HG02798 (cell line): ENCODE measurements at regions not wholly inside any gene's neighbourhood (a gene's known extent, or its start where the extent isn't known, plus 50 kb on each side); places are given as distances from the start of the nearest gene placed in this dataset.
"Not testable (repeated sequence)": the region's sequence is repeated elsewhere in the genome, so short reads cannot be mapped to it uniquely, and the experiment has no call there.

Experiments used
- ATAC-seq: cut with Tn5 transposase; IDR thresholded peaks from one replicate; pipeline ENCODE4 v1.9.1; 2021; ENCODE audit warnings: mild to moderate bottlenecking; ENCODE audit not compliant: unreplicated experiment, poor library complexity

DNA sequence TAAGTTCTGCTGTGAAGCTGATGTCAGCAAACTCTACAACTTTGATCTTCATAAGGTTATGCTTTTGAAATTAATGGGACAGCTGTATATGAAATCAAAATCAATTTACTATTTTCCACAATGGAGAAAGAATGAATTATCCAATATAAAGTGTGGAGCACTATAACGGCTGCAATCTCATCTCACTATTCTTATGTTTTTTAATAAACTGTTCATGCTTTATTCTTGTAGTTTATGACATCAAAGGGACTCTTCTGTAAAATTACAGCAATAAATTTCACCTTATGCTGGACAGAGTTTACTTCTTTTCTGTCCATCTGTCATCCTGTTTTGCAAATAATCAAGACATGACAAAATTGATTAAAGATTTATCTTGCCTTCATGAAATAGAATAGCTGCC, 192.5 kb downstream of the TECRL start:
- ATAC-seq: no peak

DNA sequence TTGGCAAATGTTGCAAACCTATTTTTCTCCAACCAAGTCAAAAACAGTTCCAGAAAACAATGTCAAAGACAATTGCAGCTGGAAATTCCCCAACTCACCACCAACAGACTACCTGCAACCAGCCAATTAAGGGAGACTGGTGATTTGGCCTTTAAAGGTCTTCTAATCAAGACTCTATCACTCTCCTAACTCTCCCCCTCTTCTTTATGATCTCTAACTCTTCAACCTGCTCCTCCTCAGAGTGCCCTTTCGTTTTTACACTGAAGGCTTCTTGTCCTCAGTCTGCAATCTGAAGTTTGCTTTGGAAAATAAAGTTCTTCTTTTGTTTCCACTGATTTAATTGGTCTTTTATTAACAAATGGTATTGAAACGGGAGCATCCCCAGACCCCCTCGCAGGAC, 203.9 kb downstream of the TECRL start:
- ATAC-seq: no peak

DNA sequence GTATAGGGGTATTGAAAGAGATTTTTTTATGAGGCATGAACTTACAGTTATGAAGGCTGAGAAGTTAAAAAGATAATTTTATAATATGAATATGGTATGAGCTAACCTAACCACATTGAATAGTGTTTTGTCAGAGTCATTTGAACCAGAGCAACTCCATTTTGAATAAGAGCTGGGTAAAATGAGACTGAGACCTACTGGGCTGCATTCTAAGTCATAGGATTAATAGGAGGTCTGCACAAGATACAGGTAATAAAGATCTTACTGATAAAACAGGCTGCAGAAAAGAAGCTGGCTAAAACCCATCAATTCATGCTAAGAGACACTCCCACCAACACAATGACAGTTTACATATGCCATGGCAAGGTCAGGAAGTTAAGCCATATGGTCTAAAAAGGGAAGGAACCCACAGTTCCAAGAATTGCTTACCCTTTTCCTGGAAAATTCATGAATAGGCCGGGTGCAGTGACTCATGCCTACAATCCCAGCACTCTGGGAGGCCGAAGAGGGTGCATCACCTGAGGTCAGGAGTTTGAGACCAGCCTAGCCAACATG, 209.2 kb downstream of the TECRL start:
- ATAC-seq: no peak

DNA sequence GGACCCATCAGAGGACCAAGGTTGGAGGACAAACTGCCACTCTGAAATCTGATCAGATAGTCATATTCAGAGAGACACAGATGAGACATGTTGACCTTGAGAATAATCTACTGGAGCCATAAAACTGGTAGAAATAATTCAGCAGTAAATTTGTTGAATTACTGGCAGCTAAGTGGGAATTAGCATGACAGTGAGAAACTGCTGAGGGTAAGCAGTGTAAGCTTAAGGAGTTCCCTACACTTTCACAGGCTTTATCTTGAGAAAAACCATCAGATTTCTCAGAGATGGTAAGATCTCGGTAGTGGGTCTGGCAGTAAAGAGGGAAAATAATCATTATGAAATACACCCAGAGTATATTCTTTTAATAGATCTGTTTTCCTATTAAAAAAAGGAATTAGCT, 213.7 kb downstream of the TECRL start:
- no peak for ATAC-seq

- no peak for ATAC-seq
Measured at GRCh38 chr4:64192731-64193412, 216.4 kb downstream of the TECRL start.

DNA sequence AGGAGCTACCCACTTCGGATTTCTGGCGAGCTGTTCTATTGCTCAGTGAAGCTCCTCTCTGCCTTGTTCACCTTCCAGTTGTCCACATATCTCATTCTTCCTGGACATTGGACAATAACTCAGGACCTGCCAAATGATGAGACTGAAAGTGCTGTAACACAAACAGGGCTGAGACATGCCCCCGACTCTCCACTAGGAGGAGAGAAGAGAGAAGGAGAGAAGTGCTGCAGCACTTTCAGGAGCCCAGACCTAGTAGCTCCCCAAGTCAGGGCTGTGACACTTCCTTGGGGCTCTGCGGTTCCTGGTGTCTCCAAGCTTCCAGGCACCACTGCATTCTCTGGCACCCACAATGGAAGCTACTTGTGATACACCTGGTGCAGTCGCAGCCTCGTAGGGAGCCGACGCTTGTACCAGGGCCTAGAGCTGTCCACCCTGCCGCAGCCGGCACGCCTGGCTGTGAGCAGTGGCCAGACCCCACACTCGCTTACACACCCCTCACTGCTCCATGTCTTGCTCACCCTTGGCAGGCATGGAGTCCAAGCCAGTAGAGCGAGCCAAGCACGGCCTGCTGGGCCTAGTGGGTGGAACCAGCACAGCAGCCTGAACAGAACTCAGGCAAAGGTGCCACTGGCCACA, 234.9 kb downstream of the TECRL start:
- ATAC-seq: no peak

DNA sequence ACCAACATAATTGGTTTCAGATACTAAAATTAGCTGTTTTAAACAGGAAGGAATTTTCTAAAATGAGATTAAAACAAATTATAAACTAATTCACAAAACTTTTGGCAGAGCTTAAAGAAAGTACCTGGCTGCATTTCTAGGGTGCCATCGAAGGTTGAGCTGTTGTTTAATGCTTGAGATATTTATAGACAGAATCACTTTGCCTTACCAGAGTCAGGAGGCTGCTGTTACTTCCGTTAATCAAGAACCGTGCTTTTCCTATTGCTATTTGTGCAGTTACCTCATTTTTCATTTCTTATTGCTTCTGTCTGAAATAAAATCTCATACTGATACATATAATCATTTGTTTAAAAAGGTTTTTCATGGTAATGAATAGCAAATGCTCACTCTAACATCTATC, 242.9 kb downstream of the TECRL start:
- no peak for ATAC-seq

DNA sequence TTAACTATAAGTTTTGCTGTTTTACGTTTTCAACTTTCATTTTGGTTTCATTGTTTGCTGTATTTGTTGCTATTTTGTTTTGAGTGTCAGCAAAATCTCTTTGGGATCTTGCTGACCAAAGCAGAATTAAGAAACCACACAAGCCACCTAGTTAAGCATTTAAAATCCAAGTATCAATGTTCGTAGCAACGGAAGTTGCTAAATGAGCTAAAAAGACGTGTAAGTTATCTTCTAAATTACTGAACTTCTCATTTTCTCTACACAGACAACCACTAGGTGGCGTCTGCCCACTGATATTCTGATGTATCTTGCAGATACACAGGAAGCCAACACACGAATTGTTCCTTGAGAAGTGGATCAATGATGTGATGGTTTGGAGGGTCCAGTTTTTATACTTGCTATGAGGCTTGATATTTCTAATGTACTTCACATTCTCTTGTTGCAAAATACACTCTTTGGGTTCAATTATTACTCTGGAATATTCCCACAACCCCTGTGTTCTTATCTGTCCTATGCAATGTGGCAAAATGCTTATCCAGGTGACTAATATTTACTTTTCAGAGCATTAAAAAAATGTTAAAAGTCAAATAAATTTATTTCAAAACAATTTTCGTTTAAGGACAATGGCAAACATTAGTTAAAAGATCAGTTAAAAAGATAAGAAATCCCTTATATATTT, 250.5 kb downstream of the TECRL start:
- peak; percentile 87 for ATAC-seq

DNA sequence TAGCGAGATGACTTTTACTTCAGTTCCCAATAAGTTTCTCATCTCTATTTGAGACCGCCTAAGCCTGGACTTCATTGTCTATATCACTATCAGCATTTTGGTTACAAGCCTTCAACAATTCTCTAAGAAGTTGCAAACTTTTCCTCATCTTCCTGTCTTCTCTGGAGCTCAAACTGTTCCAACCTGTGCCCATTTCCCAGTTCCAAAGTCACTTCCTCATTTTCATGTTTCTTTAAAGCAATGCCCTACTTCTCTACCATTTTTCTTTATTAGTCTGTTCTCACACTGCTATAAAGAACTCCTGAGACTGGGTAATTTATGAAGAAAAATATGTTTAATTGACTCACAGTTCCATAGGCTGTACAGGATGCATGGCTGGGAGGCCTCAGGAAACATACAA, 251.9 kb downstream of the TECRL start:
- no peak for ATAC-seq

DNA sequence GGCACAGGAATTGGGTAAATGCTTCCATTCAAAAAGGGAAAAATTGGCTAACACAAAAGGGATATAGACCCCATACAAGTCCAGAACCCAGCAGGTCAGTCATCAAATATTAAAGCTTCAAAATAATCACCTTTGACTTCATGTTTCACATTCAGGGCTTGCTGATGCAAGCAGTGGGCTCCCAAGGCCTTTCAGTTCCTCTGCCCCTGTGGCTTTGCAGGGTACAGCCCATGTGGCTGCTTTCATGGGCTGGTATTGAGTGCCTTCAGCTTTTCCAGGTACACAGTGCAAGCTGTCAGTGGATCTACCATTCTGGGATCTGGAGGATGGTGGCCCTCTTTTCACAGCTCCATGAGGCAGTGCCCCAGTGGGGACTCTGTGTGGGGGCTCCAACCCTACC, 253.0 kb downstream of the TECRL start:
- ATAC-seq: no peak

GRCh38 chr4:64146030-64146429, 263.2 kb downstream of the TECRL start:
- ATAC-seq: no peak

- no peak for ATAC-seq
Measured at GRCh38 chr4:64144994-64145393, 264.3 kb downstream of the TECRL start.

GRCh38 chr4:64130907-64131306, 278.3 kb downstream of the TECRL start:
- no peak for ATAC-seq

- no peak for ATAC-seq
Measured at GRCh38 chr4:64125354-64125753, 283.9 kb downstream of the TECRL start.

DNA sequence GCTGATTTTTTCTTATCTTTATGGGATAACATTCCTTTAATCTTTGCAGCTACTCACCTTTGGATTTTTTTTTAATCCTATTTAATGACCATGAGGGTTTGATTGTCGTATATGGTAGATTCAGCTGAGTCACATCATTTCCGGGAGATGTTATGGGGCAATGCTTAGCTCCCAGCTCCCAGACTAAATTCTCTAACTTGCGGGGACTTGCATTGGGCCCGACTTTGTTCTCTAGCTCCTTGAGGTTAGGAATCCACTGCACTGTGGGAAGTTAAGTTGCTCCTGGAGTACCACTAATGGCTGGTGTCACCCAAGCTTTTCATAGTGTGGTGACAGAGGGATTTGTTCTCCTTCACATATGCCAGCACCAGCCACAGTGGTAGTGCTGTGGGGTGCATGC, 287.4 kb downstream of the TECRL start:
- no peak for ATAC-seq

DNA sequence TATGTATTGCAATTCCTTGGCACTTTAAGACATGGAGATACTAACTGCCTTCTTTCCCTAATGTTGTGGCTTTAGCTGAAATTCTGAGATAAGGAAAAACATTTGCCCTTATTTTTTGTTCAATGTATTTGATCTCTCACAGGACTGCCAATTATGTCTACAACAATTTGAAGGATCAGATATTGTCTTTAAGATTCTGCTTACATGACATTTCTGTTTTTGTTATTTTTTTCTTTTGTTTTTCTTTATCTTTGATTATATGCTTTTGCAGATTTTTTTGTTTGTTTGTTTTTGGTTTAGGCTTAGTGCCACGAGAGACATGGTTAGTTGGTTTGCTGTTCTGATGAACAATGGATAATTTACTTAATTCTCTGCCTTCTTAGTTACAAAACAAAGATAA, 303.3 kb downstream of the TECRL start:
- no peak for ATAC-seq

DNA sequence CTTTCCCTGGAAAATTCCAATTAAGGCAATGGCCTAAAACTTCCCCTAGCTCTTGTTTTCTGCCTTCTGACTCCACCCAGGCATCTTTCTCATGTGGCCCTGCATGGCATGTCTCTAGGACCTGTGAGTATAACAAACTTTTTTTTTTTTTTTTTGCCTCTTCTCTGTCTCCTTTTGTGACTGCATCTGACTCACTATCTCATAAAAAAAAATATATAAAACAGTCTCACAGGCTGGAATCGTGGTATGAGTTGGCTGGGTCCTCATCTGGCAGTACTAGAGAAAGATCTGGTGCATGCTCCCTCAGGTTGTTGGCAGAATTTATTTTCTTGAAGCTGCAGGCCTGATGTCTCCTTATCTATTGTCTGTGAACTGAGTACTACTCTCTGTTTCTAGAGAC, 313.9 kb downstream of the TECRL start:
- ATAC-seq: no peak

- ATAC-seq: no peak
Measured at GRCh38 chr4:64079316-64079715, 329.9 kb downstream of the TECRL start.

GRCh38 chr4:64068096-64068495, 341.2 kb downstream of the TECRL start:
- ATAC-seq: no peak

DNA sequence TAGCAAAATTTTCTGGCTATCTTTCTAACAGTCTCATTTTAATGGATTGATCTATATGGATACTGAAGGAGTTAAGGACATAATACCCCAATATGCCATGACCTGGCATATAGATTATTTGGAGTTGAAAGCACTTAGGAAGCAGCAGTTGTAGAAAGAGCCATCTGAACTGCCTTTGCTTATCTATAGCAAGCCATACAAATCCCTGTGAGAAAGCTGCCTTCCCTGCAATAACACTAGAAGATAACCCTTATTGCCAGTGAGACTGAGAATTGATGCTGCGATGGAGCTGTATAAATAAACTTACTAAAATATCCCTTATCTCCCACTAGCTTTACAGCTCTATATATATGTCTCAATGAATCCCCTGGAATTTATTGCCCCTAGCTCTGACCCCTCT, 346.3 kb downstream of the TECRL start:
- ATAC-seq: no peak

DNA sequence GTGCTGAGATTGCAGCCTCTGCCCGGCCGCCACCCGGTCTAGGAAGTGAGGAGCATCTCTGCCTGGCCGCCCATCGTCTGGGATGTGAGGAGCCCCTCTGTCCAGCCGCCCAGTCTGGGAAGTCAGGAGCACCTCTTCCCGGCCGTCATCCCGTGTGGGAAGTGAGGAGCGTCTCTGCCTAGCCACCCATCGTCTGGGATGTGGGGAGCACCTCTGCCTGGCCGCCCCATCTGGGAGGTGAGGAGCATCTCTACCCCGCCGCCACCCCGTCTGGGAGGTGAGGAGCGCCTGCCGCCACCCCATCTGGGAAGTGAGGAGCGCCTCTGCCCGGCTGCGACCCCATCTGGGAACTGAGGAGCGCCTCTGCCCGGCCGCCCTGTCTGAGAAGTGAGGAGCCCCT, 372.2 kb downstream of the TECRL start:
- ATAC-seq: not testable (repeated sequence)
